DMS114 treated with DMSO at 0.1 percent for 48 hours (cell line): ENCODE measurements at regions not wholly inside any gene's neighbourhood (a gene's known extent, or its start where the extent isn't known, plus 50 kb on each side); places are given as distances from the start of the nearest gene placed in this dataset.

Source experiments
- DNase-seq: peaks from one replicate; lab custom pipeline; 2025; ENCODE audit not compliant: unreplicated experiment; lab: John Stamatoyannopoulos, UW

DNA sequence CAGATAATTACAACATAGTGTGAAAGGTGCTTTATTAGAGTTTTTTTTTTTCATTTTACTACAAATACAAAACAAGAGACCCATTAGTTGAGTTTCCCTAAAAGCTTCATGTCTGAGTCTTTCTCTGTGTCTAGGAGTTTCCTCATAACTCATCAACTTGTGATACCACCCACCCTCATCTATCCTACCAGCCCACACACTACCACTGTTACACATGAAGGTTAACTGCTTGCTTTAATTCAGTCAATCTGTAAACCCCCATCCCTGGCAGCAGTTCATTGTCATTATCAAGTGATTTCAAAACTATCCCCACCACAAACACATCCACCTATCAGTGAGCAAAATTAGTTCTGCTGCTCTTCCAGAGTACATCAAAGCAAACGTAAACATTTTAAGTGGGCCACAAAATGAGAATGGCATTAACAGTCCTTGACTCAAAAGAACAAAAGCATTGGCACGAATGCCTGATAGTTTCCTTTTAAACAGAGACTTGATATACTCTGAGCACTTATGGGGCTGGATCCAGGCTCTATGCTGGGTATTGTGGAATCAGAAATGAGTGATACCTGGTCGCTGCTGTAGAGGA, 331.6 kb upstream of the FAM241A start:
- no peak for DNase-seq

GRCh38 chr4:111814961-111815360, 330.3 kb upstream of the FAM241A start:
- DNase-seq, result no peak

DNA sequence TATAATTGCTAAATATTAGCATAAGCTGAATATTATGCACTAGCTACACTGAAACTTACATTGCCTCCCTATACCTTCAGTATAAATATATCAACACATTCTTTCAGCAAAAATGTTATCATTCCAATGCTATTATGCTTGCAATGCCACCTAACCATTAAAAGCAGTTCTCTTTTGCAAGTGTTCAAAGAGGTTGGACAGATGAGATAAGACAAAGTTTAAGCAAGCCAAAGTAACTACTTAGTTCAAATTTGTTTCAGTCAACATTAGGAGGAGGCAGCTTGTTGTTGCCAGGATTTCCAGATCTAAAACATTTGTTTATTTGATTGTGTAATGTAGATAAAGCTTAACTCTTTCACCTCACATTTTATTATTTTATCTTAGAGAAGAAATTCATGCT, 323.9 kb upstream of the FAM241A start:
- DNase-seq, result no peak

- no peak for DNase-seq
These were observed 308.7 kb upstream of the FAM241A start for GRCh38 chr4:111836601-111837000.

- no peak for DNase-seq
These were observed 307.5 kb upstream of the FAM241A start for GRCh38 chr4:111837761-111838160.

- no peak for DNase-seq
These were observed 306.8 kb upstream of the FAM241A start for GRCh38 chr4:111838406-111838930.

DNA sequence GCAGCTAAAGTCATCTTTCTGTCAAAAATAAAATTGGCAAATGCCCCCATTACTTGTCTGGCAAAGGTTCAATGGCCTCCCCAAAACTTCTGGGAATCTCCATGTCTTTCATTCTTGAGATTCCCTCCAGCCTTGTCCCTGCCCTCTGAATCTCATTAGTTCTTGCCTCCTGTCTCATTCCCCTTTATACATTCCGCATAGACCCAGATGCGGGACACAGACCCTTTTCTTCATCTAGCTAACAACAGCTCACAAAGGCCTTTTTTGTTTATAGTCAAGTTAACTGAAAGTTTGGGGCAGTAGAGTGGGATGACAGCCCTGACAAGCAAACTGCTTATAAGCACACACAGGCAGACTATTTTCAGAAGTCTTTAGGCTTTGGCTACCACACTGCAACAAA, 306.1 kb upstream of the FAM241A start:
- DNase-seq, result no peak

GRCh38 chr4:111842336-111842735, 302.9 kb upstream of the FAM241A start:
- DNase-seq, result no peak

- DNase-seq, result peak; percentile 3
These were observed 297.8 kb upstream of the FAM241A start for GRCh38 chr4:111847296-111848008.

DNA sequence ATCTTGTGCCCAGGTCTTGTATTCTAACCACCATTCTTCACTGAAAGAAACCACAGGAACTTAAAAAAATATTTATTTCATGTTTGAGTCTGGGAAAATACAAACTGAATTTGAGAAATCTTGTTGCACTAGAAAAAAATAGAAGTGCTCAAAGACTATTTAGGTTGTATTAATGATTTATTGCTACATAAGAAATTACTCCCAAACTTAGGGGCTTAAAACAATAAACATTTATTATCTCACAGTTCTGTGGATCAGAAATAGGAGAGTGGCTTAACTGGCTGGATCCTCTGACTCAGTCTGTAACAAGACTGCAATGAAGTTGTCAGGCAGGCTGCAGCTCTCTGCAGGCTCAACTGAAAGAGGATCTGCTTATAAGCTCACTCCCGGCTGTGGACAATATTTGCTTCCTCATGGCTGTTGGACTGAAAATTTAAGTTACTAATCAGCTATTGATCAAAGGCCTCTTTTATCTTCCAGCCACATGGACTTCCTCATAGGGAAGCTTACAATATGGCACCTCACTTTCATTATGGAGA, 295.4 kb upstream of the FAM241A start:
- DNase-seq, result no peak

DNA sequence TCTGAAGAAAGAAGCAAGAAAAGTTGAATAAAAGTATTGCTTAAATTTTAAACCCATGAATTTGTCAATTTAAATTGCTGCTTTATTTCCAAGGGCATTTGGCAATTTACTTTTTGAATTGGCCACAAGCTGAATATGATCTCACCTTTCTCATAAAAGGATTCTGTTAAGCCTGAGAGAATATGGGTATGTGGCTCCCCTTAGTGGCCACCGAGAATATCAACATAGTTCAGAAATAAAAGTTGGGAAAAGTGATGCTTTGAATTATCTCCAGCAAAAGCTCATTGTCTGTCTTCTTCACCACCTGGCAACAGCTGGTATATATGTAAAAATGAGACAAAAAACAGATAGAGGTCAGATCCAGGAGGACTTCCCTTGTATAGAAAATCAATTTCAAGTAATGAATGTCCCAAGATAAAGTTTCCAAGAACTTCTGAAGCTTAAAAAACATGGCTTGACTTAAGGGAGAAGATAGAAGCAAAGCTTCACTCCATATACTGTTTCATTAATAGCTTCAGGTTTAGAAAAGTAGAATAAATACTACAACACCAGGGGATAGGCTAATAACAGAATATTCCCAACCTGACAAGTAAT, 290.7 kb upstream of the FAM241A start:
- peak; percentile 11 for DNase-seq

DNA sequence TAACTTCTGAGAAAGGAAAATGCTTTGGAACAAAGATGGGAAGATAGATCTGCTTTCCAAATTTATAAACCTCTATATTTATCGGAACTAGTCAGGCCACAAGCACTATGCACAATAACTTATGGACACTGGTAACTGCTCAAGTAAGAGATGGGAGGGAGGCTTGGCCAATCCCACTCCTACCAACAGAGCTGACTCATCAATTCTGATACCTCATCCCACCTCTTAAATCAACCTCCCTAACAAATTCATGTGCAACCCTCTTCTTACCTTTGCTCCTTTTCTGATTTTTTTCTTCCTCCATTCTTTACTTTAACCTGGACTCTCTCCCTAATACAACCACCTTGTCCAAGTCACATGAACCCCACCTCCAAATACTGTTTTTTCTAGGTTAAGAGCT, 289.9 kb upstream of the FAM241A start:
- no peak for DNase-seq

DNA sequence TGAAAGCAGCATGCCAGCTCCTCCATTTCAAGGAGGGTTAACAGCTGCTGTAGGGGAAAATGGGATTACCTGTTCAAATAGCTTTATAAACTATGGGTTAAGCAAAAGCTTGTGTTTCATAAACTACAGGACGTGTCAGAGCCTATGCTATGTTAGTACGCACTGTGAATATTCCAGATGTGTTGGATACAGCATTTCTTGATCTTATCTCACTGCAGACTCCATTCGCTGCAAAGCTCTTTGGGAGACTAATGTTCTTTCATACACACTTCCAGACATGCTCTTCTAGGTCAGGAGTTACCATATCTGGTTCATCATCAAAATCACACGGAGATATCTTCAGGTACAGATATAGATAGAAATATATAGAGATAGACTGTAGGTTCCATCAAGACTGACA, 281.2 kb upstream of the FAM241A start:
- no peak for DNase-seq

- no peak for DNase-seq
These were observed 275.9 kb upstream of the FAM241A start for GRCh38 chr4:111869339-111869738.

- DNase-seq, result no peak
These were observed 273.5 kb upstream of the FAM241A start for GRCh38 chr4:111871802-111872201.

DNA sequence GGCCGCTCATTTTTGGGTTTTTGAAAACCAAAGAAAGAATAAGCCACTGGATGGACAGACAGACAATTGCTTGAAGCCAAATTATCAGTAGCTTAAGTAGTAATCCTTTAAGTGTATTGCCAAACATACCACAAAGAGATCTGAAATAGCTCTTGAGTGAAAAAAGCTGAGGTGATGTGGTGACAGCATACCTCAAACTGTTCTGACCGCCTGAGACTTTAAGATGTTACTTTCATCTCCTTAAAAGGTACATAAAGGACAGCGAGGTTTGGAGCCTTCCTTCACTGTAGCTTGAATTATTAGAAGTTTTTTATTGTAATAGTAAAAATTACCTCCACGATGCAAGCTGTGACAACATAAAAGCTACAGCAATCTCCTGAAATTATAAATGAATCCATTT, 271.5 kb upstream of the FAM241A start:
- DNase-seq, result no peak

- DNase-seq, result no peak
These were observed 265.7 kb upstream of the FAM241A start for GRCh38 chr4:111879539-111879938.

DNA sequence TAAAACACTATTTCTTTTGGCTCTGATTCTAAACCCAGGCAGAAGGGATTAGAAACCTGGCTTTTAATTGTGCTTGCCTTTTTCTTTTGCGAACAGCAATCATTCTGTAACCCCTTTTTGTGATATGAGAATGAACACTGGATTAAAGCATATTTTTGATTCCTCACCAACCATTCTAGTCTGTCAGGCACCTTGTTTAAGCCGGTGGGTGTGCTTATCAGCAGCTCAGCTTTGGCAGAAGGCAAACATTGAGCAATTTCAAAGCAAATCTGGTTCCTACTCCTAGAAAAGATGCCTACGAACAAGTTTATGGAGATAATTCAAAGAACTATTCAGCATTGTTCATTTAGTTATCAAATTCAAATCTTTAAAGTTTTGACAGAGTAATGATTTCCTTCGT, 265.1 kb upstream of the FAM241A start:
- no peak for DNase-seq

- no peak for DNase-seq
These were observed 261.7 kb upstream of the FAM241A start for GRCh38 chr4:111883557-111883999.

- no peak for DNase-seq
These were observed 254.8 kb upstream of the FAM241A start for GRCh38 chr4:111890412-111890811.

DNA sequence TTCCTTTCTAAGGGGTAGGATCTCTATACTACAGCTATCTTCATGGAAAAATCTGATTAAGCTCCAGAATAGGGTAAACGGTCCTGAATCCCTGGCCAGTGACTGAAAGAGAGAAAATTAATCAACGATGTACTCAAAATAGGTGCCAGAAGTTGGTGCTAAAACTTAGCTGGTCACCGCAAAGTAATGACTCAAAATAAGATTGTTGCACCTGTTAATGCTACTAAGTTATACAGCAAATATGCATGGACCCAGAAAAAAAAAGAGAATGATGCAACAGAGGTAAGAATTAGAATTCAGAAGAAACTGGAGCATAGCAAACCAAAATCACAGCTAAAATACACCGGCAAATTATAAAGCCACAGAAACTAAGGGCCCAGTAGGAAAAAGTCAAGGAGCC, 239.7 kb upstream of the FAM241A start:
- DNase-seq, result no peak

- no peak for DNase-seq
These were observed 225.6 kb upstream of the FAM241A start for GRCh38 chr4:111919639-111920038.
